K562 (cell line): ENCODE measurements at regions not wholly inside any gene's neighbourhood (a gene's known extent, or its start where the extent isn't known, plus 50 kb on each side); places are given as distances from the start of the nearest gene placed in this dataset.

Experiments
- BRF1 ChIP-seq: IDR thresholded peaks from 3 replicates; pipeline ENCODE4 v1.6.1; 2011; ENCODE audit warnings: borderline replicate concordance, mild to moderate bottlenecking; ENCODE audit not compliant: insufficient read length; ENCODE audit errors: extremely low read depth
- EGR1 ChIP-seq: fragments of 450-650 bp; conservative IDR thresholded peaks from 2 replicates; pipeline ENCODE4 v1.6.1; 2017; ENCODE audit warnings: mild to moderate bottlenecking
- ETV6 ChIP-seq, 3 experiments: fragments of 150-350 bp in 1 of 3; sonication (generic) in 1 of 3; formaldehyde crosslinking in 1 of 3; IDR thresholded peaks; 2 replicates each; pipeline versions ENCODE4 v1.6.1 to v1.8.0; 2014 to 2022; ENCODE audit warnings: borderline replicate concordance in 2 of 3, low read depth in 2 of 3, antibody characterized with exemption in 1 of 3, low read length in 1 of 3, mild to moderate bottlenecking in 1 of 3, missing genetic modification reagents in 1 of 3
- HDAC2 ChIP-seq: fragments of 450-650 bp; IDR thresholded peaks from 2 replicates; pipeline ENCODE4 v1.6.1; 2016; ENCODE audit warnings: mild to moderate bottlenecking
- IRF2 ChIP-seq: sonication (generic); formaldehyde crosslinking; IDR thresholded peaks from 2 replicates; pipeline ENCODE4 v1.8.1; 2022; ENCODE audit warnings: mild to moderate bottlenecking, missing genetic modification reagents
- JUND ChIP-seq, 2 experiments: IDR thresholded peaks; 2 replicates in 1 of 2; 3 replicates in 1 of 2; pipeline ENCODE4 v1.6.1; 2011; ENCODE audit warnings: borderline replicate concordance in 2 of 2, low read depth in 2 of 2, low read length in 2 of 2, improper control_type of control experiment in 1 of 2, missing biosample characterization in 1 of 2, missing genetic modification characterization in 1 of 2, missing genetic modification reagents in 1 of 2
- MITF ChIP-seq: IDR thresholded peaks from 2 replicates; pipeline ENCODE4 v1.6.1; 2014; ENCODE audit warnings: antibody characterized with exemption
- MTA2 ChIP-seq: fragments of 450-650 bp; IDR thresholded peaks from 2 replicates; pipeline ENCODE4 v1.6.1; 2016; ENCODE audit warnings: low read depth
- NONO ChIP-seq, 2 experiments: fragments of 200-400 bp in 1 of 2; fragments of 450-650 bp in 1 of 2; formaldehyde crosslinking in 1 of 2; IDR thresholded peaks; 2 replicates each; pipeline ENCODE4 v1.6.1; 2017; ENCODE audit warnings: low read depth in 2 of 2, mild to moderate bottlenecking in 2 of 2, moderate library complexity in 2 of 2, low read length in 1 of 2
- NR2C2 ChIP-seq, 2 experiments: fragments of 200-800 bp in 1 of 2; sonication (Bioruptor generic) in 1 of 2; sonication (generic) in 1 of 2; formaldehyde crosslinking in 1 of 2; IDR thresholded peaks; 2 replicates each; pipeline versions ENCODE4 v1.6.1 to v1.8.0; 2016 to 2022; ENCODE audit warnings: mild to moderate bottlenecking in 1 of 2, missing compliant biosample characterization in 1 of 2, missing genetic modification characterization in 1 of 2, missing genetic modification reagents in 1 of 2
- RBM22 ChIP-seq: fragments of 200-400 bp; formaldehyde crosslinking; IDR thresholded peaks from 2 replicates; pipeline ENCODE4 v1.6.1; 2018; ENCODE audit warnings: low read length, low read depth; ENCODE audit not compliant: poor library complexity, severe bottlenecking
- RNF2 ChIP-seq: sonication (generic); IDR thresholded peaks from 2 replicates; pipeline ENCODE4 v1.6.1; 2016
- TAF1 ChIP-seq: IDR thresholded peaks from 2 replicates; pipeline ENCODE4 v1.6.1; 2011; ENCODE audit warnings: mild to moderate bottlenecking, low read length, moderate library complexity; ENCODE audit not compliant: insufficient read depth, control insufficient read depth, severe bottlenecking; ENCODE audit errors: extremely low read depth
- TAF15 ChIP-seq: fragments of 200-400 bp; formaldehyde crosslinking; IDR thresholded peaks from 2 replicates; pipeline ENCODE4 v1.6.1; 2017; ENCODE audit warnings: mild to moderate bottlenecking, low read depth, low read length, moderate library complexity
- TEAD4 ChIP-seq, 2 experiments: sonication (generic) in 1 of 2; formaldehyde crosslinking in 1 of 2; IDR thresholded peaks; 2 replicates each; pipeline versions ENCODE4 v1.6.1 to v1.8.0; 2012 to 2022; ENCODE audit warnings: borderline replicate concordance in 1 of 2, inconsistent platforms in 1 of 2, low read length in 1 of 2, mild to moderate bottlenecking in 1 of 2, missing genetic modification reagents in 1 of 2
- XRCC3 ChIP-seq: fragments of 450-650 bp; IDR thresholded peaks from 2 replicates; pipeline ENCODE4 v1.6.1; 2017; ENCODE audit warnings: mild to moderate bottlenecking, moderate library complexity
- ZNF143 ChIP-seq: sonication (generic); formaldehyde crosslinking; IDR thresholded peaks from 2 replicates; pipeline ENCODE4 v1.9.0; 2022; ENCODE audit warnings: mild to moderate bottlenecking, missing genetic modification reagents
- ZNF212 ChIP-seq: fragments of 450-650 bp; formaldehyde crosslinking; IDR thresholded peaks from 2 replicates; pipeline ENCODE4 v1.4.0; 2020; ENCODE audit warnings: mild to moderate bottlenecking
- TF ChIP-seq, protein P1 (sequence below): fragments of 250-450 bp; sonication (Bioruptor Pico); IDR thresholded peaks from 2 replicates; pipeline ENCODE4 v1.5.0; 2021; ENCODE audit warnings: mild to moderate bottlenecking, moderate library complexity
- TF ChIP-seq, protein P2 (sequence below): IDR thresholded peaks from 3 replicates; pipeline ENCODE4 v1.6.1; 2011; ENCODE audit warnings: borderline replicate concordance, mild to moderate bottlenecking; ENCODE audit not compliant: insufficient read length, insufficient read depth

GRCh38 chr3:193853511-193854219 is 260.7 kb downstream of the OPA1 start (continued):
- TF ChIP-seq, protein P1, sequence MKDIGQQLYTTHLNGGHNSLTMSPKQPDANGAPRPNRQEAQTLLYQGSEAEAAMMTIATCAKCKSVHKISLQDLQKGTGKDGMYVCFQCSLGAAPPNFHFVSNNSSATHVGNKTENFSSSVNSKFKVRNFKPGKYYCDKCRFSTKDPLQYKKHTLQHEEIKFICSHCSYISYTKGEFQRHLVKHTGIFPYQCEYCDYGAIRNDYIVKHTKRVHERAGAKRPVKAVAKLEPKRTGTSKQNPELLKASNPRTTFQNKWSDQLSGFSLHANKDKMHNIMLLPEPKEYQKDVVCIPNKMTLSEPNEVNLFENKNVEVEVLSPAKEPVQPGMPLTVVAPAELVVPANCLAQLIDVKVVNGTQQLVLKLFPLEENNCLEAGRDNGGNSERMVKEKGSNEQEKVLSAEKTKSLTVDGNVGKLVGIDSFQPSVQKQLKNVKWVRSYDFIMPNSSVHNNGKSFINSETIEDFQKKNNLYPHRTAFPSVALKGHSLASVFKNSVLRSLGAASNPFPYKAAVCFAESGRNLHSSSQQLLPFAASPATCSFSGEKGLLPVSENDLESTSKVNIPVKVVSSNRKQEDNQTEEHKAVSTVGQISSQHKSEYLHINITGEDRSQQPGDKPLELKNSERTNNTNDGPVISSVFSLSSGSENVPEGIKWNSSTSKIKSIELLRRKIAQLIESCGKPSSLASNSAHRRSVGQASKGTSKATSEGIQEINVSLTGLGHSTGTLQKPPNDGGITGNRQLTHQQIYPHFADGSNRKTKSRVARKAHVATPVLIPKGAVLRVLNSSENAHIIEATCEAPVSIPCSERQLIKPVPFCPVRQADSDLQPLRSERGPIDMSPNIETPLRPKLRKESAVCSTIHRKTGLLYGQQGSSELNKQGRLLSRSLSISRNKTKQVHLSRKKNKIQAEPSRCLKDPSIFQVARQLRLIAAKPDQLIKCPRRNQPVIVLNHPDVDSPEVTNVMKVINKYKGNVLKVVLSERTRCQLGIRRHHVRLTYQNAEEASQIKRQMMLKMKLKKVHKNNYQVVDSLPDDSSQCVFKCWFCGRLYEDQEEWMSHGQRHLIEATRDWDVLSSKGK (CRISPR knock-in tag), result no peak
- TF ChIP-seq XRCC3, result no peak
- 0 out of 2 replicates have a peak, but pooled peaks have one; percentile 50 for TF ChIP-seq NR2C2 (CRISPR knock-in tag; IDR thresholded peaks at IDR 0.05)
- peak; percentile 92 for TF ChIP-seq NR2C2 (tag; IDR thresholded peaks at IDR 0.05)
- peak; percentile 85 to 98; a peak in 3 of 4 replicates for TF ChIP-seq ETV6 (IDR thresholded peaks at IDR 0.05; ENCODE audit: borderline replicate concordance in 1 of 2, low read depth in 2 of 2, low read length in 1 of 2)
- TF ChIP-seq ETV6 (CRISPR knock-in tag; IDR thresholded peaks at IDR 0.05; ENCODE audit: borderline replicate concordance), result no peak
- TF ChIP-seq RNF2, result peak; percentile 98
- no peak for TF ChIP-seq ZNF143
- peak; percentile 51; the same call in 1 of the 2 replicates for TF ChIP-seq EGR1
- TF ChIP-seq JUND (IDR thresholded peaks at IDR 0.05; ENCODE audit: borderline replicate concordance, low read depth, low read length), result peak; percentile 74
- TF ChIP-seq JUND (tag; IDR thresholded peaks at IDR 0.05; ENCODE audit: borderline replicate concordance, low read depth, low read length), result peak; percentile 77; the same call in 2 of the 3 replicates
- TF ChIP-seq RBM22, result no peak
- TF ChIP-seq MITF, result 0 out of 2 replicates have a peak, but pooled peaks have one; percentile 29
- peak; percentile 12 for TF ChIP-seq TAF1
- no peak for TF ChIP-seq NONO (IDR thresholded peaks at IDR 0.05; ENCODE audit: low read depth in 2 of 2, low read length in 1 of 2)
- TF ChIP-seq TAF15, result no peak
- peak; percentile 65 for TF ChIP-seq MTA2
- TF ChIP-seq, protein P2, sequence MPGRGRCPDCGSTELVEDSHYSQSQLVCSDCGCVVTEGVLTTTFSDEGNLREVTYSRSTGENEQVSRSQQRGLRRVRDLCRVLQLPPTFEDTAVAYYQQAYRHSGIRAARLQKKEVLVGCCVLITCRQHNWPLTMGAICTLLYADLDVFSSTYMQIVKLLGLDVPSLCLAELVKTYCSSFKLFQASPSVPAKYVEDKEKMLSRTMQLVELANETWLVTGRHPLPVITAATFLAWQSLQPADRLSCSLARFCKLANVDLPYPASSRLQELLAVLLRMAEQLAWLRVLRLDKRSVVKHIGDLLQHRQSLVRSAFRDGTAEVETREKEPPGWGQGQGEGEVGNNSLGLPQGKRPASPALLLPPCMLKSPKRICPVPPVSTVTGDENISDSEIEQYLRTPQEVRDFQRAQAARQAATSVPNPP, result no peak
- TF ChIP-seq IRF2 (CRISPR knock-in tag), result no peak
- peak; percentile 87 for TF ChIP-seq TEAD4 (IDR thresholded peaks at IDR 0.05; ENCODE audit: low read length)
- no peak for TF ChIP-seq TEAD4 (CRISPR knock-in tag; IDR thresholded peaks at IDR 0.05; ENCODE audit: borderline replicate concordance)
- TF ChIP-seq BRF1, result no peak
- peak; percentile 81 for TF ChIP-seq HDAC2
- no peak for TF ChIP-seq ZNF212 (CRISPR knock-in tag)
